ENCODE measurements at regions not wholly inside any gene's neighbourhood (a gene's known extent, or its start where the extent isn't known, plus 50 kb on each side); places are given as distances from the start of the nearest gene placed in this dataset.

DNA sequence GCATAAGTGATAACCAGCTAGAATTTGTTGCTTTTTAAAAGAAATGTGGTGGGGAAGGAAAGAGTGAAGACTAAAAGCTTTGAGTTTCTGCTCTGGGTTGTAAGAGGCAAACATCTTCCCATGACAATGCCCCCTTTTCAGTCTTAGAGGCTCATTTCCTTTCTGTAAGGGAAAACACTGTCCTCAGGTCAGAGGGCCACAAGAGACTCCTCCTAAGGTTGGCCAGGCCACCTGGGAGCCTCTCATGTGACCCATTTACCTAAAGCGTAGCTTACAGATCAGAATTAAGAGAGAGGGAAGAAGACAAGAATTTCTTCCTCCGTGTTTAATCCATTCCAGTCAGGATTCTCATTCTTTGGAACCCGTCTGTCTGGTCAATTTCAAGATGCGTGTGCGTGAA, 220.4 kb upstream of the HEY2 start:
- TF ChIP-seq, protein P1, sequence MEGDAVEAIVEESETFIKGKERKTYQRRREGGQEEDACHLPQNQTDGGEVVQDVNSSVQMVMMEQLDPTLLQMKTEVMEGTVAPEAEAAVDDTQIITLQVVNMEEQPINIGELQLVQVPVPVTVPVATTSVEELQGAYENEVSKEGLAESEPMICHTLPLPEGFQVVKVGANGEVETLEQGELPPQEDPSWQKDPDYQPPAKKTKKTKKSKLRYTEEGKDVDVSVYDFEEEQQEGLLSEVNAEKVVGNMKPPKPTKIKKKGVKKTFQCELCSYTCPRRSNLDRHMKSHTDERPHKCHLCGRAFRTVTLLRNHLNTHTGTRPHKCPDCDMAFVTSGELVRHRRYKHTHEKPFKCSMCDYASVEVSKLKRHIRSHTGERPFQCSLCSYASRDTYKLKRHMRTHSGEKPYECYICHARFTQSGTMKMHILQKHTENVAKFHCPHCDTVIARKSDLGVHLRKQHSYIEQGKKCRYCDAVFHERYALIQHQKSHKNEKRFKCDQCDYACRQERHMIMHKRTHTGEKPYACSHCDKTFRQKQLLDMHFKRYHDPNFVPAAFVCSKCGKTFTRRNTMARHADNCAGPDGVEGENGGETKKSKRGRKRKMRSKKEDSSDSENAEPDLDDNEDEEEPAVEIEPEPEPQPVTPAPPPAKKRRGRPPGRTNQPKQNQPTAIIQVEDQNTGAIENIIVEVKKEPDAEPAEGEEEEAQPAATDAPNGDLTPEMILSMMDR (IDR thresholded peaks at IDR 0.05), result no peak
- Mint-ChIP-seq H3K4me3 (no peak overlapping the region), H3K9me3 (no peaks in the 10 kb centered on the region), H3K36me3 (ENCODE audit: low read depth) (no peaks in the 10 kb centered on the region), H3K4me1 (ENCODE audit: low read depth) (no peaks in the 10 kb centered on the region), H3K27me3 (peaks cover 66% of the 10 kb centered on the region), H3K27ac (no peak overlapping the region)
- no peak for DNase-seq
- ChIA-PET CTCF (no interaction called here), POLR2A (no interaction called here)
- Histone ChIP-seq H3K27me3 (ENCODE audit: control insufficient read depth in 1 of 2, insufficient read depth in 2 of 2, low read length in 2 of 2) (peaks cover 11 to 58% of the 10 kb centered on the region in 2 experiments), H3K4me1 (ENCODE audit: insufficient read depth, low read length) (no peaks in the 10 kb centered on the region), H3K36me3 (ENCODE audit: insufficient read depth, low read length) (no peaks in the 10 kb centered on the region), H3K27ac (ENCODE audit: low read depth in 1 of 2, low read length in 2 of 2) (no peak overlapping the region), H3K9me3 (ENCODE audit: control insufficient read depth in 1 of 2, insufficient read depth in 1 of 2, low read length in 2 of 2) (peaks cover 0 to 4% of the 10 kb centered on the region in 2 experiments), H3K4me3 (ENCODE audit: low read length) (no peak overlapping the region)
- intact Hi-C loops (cut with DNase I, micrococcal nuclease), result no loop called here
- ATAC-seq (ENCODE audit: poor library complexity), result no peak

DNA sequence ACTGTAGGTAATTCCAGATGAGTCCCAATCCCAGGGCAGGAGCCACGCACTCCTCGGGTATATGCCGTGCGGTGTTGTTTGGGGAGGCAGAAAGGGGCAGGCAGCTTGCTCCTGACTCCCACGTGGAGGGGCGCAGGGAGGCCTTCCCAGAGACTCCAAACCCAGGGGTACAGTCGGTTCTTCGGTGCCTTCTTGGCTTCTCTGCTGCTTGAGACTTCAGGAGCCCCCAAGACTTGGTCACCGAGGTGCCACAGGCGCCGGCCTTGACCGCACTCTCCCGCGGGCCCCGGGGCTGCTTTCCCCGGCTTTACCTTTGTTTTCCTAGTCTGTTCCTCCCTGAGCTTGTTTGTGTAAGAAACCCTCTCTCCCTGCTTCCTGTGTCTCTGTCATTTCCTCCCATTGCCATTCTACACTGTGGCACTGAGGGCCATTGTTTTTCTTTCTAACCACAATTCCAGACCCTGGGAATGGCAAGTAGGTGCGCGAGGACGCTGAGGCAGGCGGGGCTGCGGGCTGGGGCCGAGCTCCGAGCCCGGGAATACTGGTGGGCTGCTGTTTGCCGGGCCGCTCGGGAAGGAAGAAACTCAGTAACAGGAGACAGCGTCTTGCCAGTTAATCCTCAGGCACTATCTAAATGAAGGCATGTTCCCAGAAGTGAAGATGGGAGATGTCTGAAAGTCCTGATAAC, 215.6 kb upstream of the HEY2 start:
- no peaks in the 10 kb centered on the region for H3K9me3 Mint-ChIP-seq
- no peak overlapping the region for H3K4me3 Mint-ChIP-seq
- H3K36me3 ChIP-seq (ENCODE audit: insufficient read depth, low read length), result no peaks in the 10 kb centered on the region
- intact Hi-C loops (cut with DNase I, micrococcal nuclease), result no loop called here
- H3K9me3 ChIP-seq (ENCODE audit: control insufficient read depth in 1 of 2, insufficient read depth in 1 of 2, low read length in 2 of 2), result peaks cover 0 to 5% of the 10 kb centered on the region in 2 experiments
- DNase-seq (no peak), ATAC-seq (ENCODE audit: poor library complexity) (no peak)
- TF ChIP-seq, protein P1 (IDR thresholded peaks at IDR 0.05), result no peak
- H3K4me3 ChIP-seq (ENCODE audit: low read length), result no peak overlapping the region
- no peaks in the 10 kb centered on the region for H3K36me3 Mint-ChIP-seq (ENCODE audit: low read depth)
- CTCF ChIA-PET, result interaction anchor here (0.6 kb wide), 1 partner anchor 397 kb away, joined by 3 read pairs; no protein-coding TSS in a partner anchor
- no peaks in the 10 kb centered on the region for H3K4me1 Mint-ChIP-seq (ENCODE audit: low read depth)
- no peak overlapping the region for H3K27ac ChIP-seq (ENCODE audit: low read depth in 1 of 2, low read length in 2 of 2)
- H3K27me3 ChIP-seq (ENCODE audit: control insufficient read depth in 1 of 2, insufficient read depth in 2 of 2, low read length in 2 of 2), result peaks cover 4 to 40% of the 10 kb centered on the region in 2 experiments
- POLR2A ChIA-PET, result no interaction called here
- H3K27ac Mint-ChIP-seq, result no peak overlapping the region
- H3K27me3 Mint-ChIP-seq, result peaks cover 77% of the 10 kb centered on the region
- H3K4me1 ChIP-seq (ENCODE audit: insufficient read depth, low read length), result no peaks in the 10 kb centered on the region

DNA sequence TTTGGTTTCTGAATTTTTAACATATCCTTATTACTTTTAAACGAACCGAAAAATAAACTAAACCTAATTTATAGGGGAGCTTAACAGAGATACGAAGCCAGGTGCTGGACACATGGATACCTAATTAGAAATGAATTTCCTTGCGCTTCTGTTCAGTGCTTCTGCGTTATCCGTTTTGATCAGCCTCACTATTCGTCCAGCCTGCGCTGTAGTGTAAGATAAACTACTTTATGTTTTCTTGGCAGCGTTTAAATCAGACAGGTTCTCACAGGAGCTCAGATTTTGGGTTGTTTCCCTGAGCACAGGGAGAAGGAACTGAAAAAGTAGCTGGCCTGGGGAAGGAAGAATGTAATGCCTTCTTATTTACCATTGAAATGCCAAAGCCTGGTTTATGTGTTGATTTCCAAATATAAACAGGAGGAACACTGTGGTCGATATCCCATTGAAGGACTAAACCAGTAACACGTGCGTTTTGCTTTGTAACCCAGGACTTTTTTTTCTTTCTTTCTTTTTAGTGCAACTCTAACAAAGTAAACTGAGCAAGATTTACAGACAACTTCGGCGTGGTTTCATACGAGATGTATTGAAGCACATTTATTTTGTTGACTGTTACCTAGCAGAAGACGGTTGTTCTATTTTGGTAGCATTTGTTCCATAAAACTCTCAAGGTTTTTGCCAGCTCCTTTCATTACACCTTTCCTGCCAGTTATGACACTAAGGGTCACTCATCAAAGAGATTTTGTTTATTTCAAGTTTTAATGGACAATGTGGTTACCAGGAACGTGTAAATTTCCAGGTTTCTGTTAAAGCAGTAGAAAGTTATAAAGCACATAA, 214.8 kb upstream of the HEY2 start:
- peaks cover 4 to 35% of the 10 kb centered on the region in 2 experiments for H3K27me3 ChIP-seq (ENCODE audit: control insufficient read depth in 1 of 2, insufficient read depth in 2 of 2, low read length in 2 of 2)
- TF ChIP-seq, protein P1 (IDR thresholded peaks at IDR 0.05), result no peak
- Mint-ChIP-seq H3K9me3 (no peaks in the 10 kb centered on the region), H3K27me3 (peaks cover 74% of the 10 kb centered on the region), H3K36me3 (ENCODE audit: low read depth) (no peaks in the 10 kb centered on the region), H3K4me3 (no peak overlapping the region), H3K27ac (no peak overlapping the region), H3K4me1 (ENCODE audit: low read depth) (no peaks in the 10 kb centered on the region)
- no peak overlapping the region for H3K4me3 ChIP-seq (ENCODE audit: low read length)
- no peak for ATAC-seq (ENCODE audit: poor library complexity)
- no peaks in the 10 kb centered on the region for H3K36me3 ChIP-seq (ENCODE audit: insufficient read depth, low read length)
- ChIA-PET POLR2A (no interaction called here), CTCF (interaction anchor here (0.6 kb wide), 1 partner anchor 397 kb away, joined by 3 read pairs; no protein-coding TSS in a partner anchor)
- no peak overlapping the region for H3K27ac ChIP-seq (ENCODE audit: low read depth in 1 of 2, low read length in 2 of 2)
- H3K9me3 ChIP-seq (ENCODE audit: control insufficient read depth in 1 of 2, insufficient read depth in 1 of 2, low read length in 2 of 2), result peaks cover 0 to 5% of the 10 kb centered on the region in 2 experiments
- H3K4me1 ChIP-seq (ENCODE audit: insufficient read depth, low read length), result no peaks in the 10 kb centered on the region
- no peak for DNase-seq
- intact Hi-C loops (cut with DNase I, micrococcal nuclease), result no loop called here
